GM23338 (cell line): ENCODE measurements at regions not wholly inside any gene's neighbourhood (a gene's known extent, or its start where the extent isn't known, plus 50 kb on each side); places are given as distances from the start of the nearest gene placed in this dataset.

ENCODE experiments used
- ATAC-seq: fragments of 200-7000 bp; cut with Tn5 transposase; 3 replicates; pipeline ENCODE4 v1.9.1; 2020
- DNase-seq: peaks from one replicate; pipeline ENCODE4 v3.0.0-alpha.2; 2015; ENCODE audit warnings: low spot score
- H2AFZ ChIP-seq: fragments of 200-600 bp; sonication (generic); 2 replicates; pipeline ENCODE4 v1.8.0; 2016; ENCODE audit warnings: antibody characterized with exemption, mild to moderate bottlenecking, moderate library complexity
- H3F3A ChIP-seq: fragments of 200-600 bp; sonication (generic); replicated peaks from 2 replicates; pipeline ENCODE4 v1.8.0; 2017; ENCODE audit warnings: antibody characterized with exemption, mixed run types, low read depth
- H3K27ac ChIP-seq: fragments of 200-600 bp; sonication (generic); 2 replicates; pipeline ENCODE4 v1.6.1; 2016; ENCODE audit warnings: low read depth
- H3K27me3 ChIP-seq: fragments of 200-600 bp; sonication (generic); 2 replicates; pipeline ENCODE4 v1.8.0; 2016; ENCODE audit warnings: mild to moderate bottlenecking, mixed run types, moderate library complexity; ENCODE audit not compliant: insufficient read depth
- H3K36me3 ChIP-seq: fragments of 200-600 bp; sonication (generic); 2 replicates; pipeline ENCODE4 v1.8.0; 2016; ENCODE audit warnings: mild to moderate bottlenecking; ENCODE audit not compliant: insufficient read depth
- H3K4me1 ChIP-seq: fragments of 200-600 bp; sonication (generic); 2 replicates; pipeline ENCODE4 v1.8.0; 2016; ENCODE audit warnings: mild to moderate bottlenecking, moderate library complexity; ENCODE audit not compliant: insufficient read depth
- H3K4me2 ChIP-seq: fragments of 200-600 bp; sonication (generic); 2 replicates; pipeline ENCODE4 v1.7.1; 2017; ENCODE audit warnings: mixed run types
- H3K4me3 ChIP-seq: fragments of 200-600 bp; sonication (generic); 2 replicates; pipeline ENCODE4 v1.6.1; 2016; ENCODE audit warnings: mixed run types
- H3K79me2 ChIP-seq: fragments of 200-600 bp; sonication (generic); replicated peaks from 2 replicates; pipeline ENCODE4 v1.8.0; 2017; ENCODE audit warnings: mild to moderate bottlenecking; ENCODE audit not compliant: insufficient read depth
- H3K9me2 ChIP-seq: fragments of 200-600 bp; sonication (generic); 2 replicates; pipeline ENCODE4 v1.8.0; 2017; ENCODE audit not compliant: insufficient read depth
- H4K20me1 ChIP-seq: fragments of 200-600 bp; sonication (generic); replicated peaks from 2 replicates; pipeline ENCODE4 v1.8.0; 2017; ENCODE audit warnings: mild to moderate bottlenecking; ENCODE audit not compliant: insufficient read depth
- H3K27ac Mint-ChIP-seq: 2 replicates; pipeline ENCODE4 v1.8.0; 2020; ENCODE audit warnings: inconsistent platforms, mild to moderate bottlenecking, moderate library complexity, mixed read lengths
- H3K27me3 Mint-ChIP-seq: 3 replicates; pipeline ENCODE4 v1.8.0; 2022; ENCODE audit warnings: low read depth, mild to moderate bottlenecking, moderate library complexity, mixed read lengths, inconsistent platforms; ENCODE audit not compliant: insufficient read depth, poor library complexity
- H3K36me3 Mint-ChIP-seq: 3 replicates; pipeline ENCODE4 v1.8.0; 2021; ENCODE audit warnings: low read depth, mild to moderate bottlenecking, inconsistent platforms, moderate library complexity, mixed read lengths
- H3K4me1 Mint-ChIP-seq: 3 replicates; pipeline ENCODE4 v1.8.0; 2020; ENCODE audit warnings: mild to moderate bottlenecking, inconsistent platforms, mixed read lengths
- H3K4me3 Mint-ChIP-seq: 3 replicates; pipeline ENCODE4 v1.8.0; 2021; ENCODE audit warnings: moderate library complexity, mild to moderate bottlenecking, inconsistent platforms, mixed read lengths
- H3K9me3 Mint-ChIP-seq: 3 replicates; pipeline ENCODE4 v1.8.0; 2020; ENCODE audit warnings: moderate library complexity, mild to moderate bottlenecking, inconsistent platforms, mixed read lengths
- CREB1 ChIP-seq: fragments of 250-450 bp; sonication (Bioruptor Pico); IDR thresholded peaks from 2 replicates; pipeline ENCODE4 v1.5.0; 2020; ENCODE audit warnings: low read depth, mild to moderate bottlenecking, moderate library complexity
- CTCF ChIP-seq, 2 experiments: fragments of 200-600 bp in 1 of 2; sonication (generic) in 1 of 2; conservative IDR thresholded peaks; 2 replicates each; pipeline versions ENCODE4 v1.5.1 to v1.6.1; 2016 to 2017; ENCODE audit warnings: antibody characterized with exemption in 2 of 2, low read depth in 2 of 2, mild to moderate bottlenecking in 2 of 2, moderate library complexity in 1 of 2
- JUNB ChIP-seq: IDR thresholded peaks from one replicate; pipeline ENCODE4 v1.6.1; 2016; ENCODE audit warnings: antibody characterized with exemption; ENCODE audit not compliant: unreplicated experiment
- POLR2AphosphoS5 ChIP-seq: IDR thresholded peaks from 2 replicates; pipeline ENCODE4 v1.6.1; 2016; ENCODE audit warnings: antibody characterized with exemption, low read depth
- REST ChIP-seq: IDR thresholded peaks from one replicate; pipeline ENCODE4 v1.6.1; 2018; ENCODE audit warnings: antibody characterized with exemption; ENCODE audit not compliant: unreplicated experiment
- STAT1 ChIP-seq: IDR thresholded peaks from one replicate; pipeline ENCODE4 v1.6.1; 2016; ENCODE audit warnings: antibody characterized with exemption; ENCODE audit not compliant: unreplicated experiment
- ZNF331 ChIP-seq: fragments of 250-450 bp; sonication (Bioruptor Pico); IDR thresholded peaks from 2 replicates; pipeline ENCODE4 v1.5.0; 2020; ENCODE audit warnings: low read depth, mild to moderate bottlenecking, moderate library complexity
- TF ChIP-seq, protein P1 (sequence below): IDR thresholded peaks from 2 replicates; pipeline ENCODE4 v1.6.1; 2016; ENCODE audit warnings: antibody characterized with exemption
- TF ChIP-seq, protein P2 (sequence below): fragments of 250-450 bp; sonication (Bioruptor Pico); IDR thresholded peaks from 2 replicates; pipeline ENCODE4 v1.5.0; 2020; ENCODE audit warnings: mild to moderate bottlenecking, moderate library complexity

- H3K27ac Mint-ChIP-seq = no peak overlapping the region
- TF ChIP-seq, protein P1, sequence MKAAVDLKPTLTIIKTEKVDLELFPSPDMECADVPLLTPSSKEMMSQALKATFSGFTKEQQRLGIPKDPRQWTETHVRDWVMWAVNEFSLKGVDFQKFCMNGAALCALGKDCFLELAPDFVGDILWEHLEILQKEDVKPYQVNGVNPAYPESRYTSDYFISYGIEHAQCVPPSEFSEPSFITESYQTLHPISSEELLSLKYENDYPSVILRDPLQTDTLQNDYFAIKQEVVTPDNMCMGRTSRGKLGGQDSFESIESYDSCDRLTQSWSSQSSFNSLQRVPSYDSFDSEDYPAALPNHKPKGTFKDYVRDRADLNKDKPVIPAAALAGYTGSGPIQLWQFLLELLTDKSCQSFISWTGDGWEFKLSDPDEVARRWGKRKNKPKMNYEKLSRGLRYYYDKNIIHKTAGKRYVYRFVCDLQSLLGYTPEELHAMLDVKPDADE = no peak
- DNase-seq (no peak), ATAC-seq (no peak)
- H3K36me3 Mint-ChIP-seq = no peaks in the 10 kb centered on the region
- no peaks in the 10 kb centered on the region for H3K9me3 Mint-ChIP-seq
- Histone ChIP-seq H3K36me3 (no peaks in the 10 kb centered on the region), H3K4me2 (no peak overlapping the region), H4K20me1 (no peaks in the 10 kb centered on the region), H3K4me3 (no peak overlapping the region), H3K4me1 (no peaks in the 10 kb centered on the region), H2AFZ (no peak overlapping the region), H3K9me2 (no peaks in the 10 kb centered on the region), H3K27me3 (no peaks in the 10 kb centered on the region), H3F3A (no peaks in the 10 kb centered on the region), H3K79me2 (no peaks in the 10 kb centered on the region), H3K27ac (no peak overlapping the region)
- peaks cover 5% of the 10 kb centered on the region for H3K27me3 Mint-ChIP-seq
- H3K4me3 Mint-ChIP-seq = no peak overlapping the region
- H3K4me1 Mint-ChIP-seq = peaks cover 9% of the 10 kb centered on the region
These were observed 616.3 kb downstream of the FAM181B start for GRCh38 chr11:82117362-82117761.

DNA sequence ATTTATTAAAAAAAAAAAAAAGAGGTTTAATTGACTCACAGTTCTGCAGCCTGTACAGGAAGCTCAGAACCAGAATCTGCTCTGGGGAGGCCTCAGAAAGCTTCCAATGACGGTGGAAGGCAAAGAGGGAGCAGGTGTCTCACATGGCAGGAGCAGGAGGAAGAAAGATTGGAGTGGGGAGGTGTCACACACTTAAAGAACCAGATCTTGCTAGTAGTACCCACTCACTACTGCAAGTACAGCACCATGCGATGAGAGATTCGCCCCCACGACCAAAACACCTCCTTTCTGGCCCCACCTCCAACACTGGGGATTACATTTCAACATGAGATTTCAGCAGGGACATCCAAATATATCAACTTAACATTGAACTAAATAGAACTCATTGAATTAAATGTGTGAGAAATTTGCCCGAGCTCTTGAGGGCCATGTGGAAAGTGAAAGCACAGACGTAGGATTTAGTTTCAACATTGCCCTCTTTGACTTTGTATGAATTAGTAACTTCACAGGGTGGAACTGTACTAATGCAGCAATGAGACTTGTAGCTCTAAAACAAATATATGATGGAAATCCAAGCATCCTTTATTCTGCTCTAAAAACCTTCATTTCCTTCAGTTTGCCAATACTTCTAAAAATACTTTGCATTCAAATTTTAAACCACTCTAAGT, 628.2 kb downstream of the FAM181B start:
- no peaks in the 10 kb centered on the region for H3K79me2 ChIP-seq
- Mint-ChIP-seq H3K4me1 (no peaks in the 10 kb centered on the region), H3K27ac (no peak overlapping the region), H3K4me3 (no peak overlapping the region), H3K36me3 (no peaks in the 10 kb centered on the region), H3K9me3 (no peaks in the 10 kb centered on the region), H3K27me3 (peaks cover 1% of the 10 kb centered on the region)
- no peak overlapping the region for H3K27ac ChIP-seq
- no peak overlapping the region for H3K4me2 ChIP-seq
- 0 out of 2 replicates have a peak, but pooled peaks cover 4% of the 10 kb centered on the region for H3K9me2 ChIP-seq
- 0 out of 2 replicates have a peak, but pooled peaks cover 4% of the 10 kb centered on the region for H3K36me3 ChIP-seq
- DNase-seq = no peak
- H3K4me1 ChIP-seq = no peaks in the 10 kb centered on the region
- no peaks in the 10 kb centered on the region for H3F3A ChIP-seq
- H3K4me3 ChIP-seq = no peak overlapping the region
- H2AFZ ChIP-seq = no peak overlapping the region
- no peaks in the 10 kb centered on the region for H3K27me3 ChIP-seq
- H4K20me1 ChIP-seq = no peaks in the 10 kb centered on the region
- no peak for ATAC-seq
- no peak for TF ChIP-seq JUNB
- no peak for TF ChIP-seq CTCF (conservative IDR thresholded peaks at IDR 0.05; ENCODE audit: low read depth in 2 of 2)
- TF ChIP-seq, protein P2, sequence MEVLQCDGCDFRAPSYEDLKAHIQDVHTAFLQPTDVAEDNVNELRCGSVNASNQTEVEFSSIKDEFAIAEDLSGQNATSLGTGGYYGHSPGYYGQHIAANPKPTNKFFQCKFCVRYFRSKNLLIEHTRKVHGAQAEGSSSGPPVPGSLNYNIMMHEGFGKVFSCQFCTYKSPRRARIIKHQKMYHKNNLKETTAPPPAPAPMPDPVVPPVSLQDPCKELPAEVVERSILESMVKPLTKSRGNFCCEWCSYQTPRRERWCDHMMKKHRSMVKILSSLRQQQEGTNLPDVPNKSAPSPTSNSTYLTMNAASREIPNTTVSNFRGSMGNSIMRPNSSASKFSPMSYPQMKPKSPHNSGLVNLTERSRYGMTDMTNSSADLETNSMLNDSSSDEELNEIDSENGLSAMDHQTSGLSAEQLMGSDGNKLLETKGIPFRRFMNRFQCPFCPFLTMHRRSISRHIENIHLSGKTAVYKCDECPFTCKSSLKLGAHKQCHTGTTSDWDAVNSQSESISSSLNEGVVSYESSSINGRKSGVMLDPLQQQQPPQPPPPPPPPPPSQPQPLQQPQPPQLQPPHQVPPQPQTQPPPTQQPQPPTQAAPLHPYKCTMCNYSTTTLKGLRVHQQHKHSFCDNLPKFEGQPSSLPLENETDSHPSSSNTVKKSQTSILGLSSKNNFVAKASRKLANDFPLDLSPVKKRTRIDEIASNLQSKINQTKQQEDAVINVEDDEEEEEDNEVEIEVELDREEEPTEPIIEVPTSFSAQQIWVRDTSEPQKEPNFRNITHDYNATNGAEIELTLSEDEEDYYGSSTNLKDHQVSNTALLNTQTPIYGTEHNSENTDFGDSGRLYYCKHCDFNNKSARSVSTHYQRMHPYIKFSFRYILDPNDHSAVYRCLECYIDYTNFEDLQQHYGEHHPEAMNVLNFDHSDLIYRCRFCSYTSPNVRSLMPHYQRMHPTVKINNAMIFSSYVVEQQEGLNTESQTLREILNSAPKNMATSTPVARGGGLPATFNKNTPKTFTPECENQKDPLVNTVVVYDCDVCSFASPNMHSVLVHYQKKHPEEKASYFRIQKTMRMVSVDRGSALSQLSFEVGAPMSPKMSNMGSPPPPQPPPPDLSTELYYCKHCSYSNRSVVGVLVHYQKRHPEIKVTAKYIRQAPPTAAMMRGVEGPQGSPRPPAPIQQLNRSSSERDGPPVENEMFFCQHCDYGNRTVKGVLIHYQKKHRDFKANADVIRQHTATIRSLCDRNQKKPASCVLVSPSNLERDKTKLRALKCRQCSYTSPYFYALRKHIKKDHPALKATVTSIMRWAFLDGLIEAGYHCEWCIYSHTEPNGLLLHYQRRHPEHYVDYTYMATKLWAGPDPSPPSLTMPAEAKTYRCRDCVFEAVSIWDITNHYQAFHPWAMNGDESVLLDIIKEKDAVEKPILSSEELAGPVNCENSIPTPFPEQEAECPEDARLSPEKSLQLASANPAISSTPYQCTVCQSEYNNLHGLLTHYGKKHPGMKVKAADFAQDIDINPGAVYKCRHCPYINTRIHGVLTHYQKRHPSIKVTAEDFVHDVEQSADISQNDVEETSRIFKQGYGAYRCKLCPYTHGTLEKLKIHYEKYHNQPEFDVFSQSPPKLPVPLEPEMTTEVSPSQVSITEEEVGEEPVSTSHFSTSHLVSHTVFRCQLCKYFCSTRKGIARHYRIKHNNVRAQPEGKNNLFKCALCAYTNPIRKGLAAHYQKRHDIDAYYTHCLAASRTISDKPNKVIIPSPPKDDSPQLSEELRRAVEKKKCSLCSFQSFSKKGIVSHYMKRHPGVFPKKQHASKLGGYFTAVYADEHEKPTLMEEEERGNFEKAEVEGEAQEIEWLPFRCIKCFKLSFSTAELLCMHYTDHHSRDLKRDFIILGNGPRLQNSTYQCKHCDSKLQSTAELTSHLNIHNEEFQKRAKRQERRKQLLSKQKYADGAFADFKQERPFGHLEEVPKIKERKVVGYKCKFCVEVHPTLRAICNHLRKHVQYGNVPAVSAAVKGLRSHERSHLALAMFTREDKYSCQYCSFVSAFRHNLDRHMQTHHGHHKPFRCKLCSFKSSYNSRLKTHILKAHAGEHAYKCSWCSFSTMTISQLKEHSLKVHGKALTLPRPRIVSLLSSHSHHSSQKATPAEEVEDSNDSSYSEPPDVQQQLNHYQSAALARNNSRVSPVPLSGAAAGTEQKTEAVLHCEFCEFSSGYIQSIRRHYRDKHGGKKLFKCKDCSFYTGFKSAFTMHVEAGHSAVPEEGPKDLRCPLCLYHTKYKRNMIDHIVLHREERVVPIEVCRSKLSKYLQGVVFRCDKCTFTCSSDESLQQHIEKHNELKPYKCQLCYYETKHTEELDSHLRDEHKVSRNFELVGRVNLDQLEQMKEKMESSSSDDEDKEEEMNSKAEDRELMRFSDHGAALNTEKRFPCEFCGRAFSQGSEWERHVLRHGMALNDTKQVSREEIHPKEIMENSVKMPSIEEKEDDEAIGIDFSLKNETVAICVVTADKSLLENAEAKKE (CRISPR knock-in tag) = no peak
- TF ChIP-seq REST = no peak
- TF ChIP-seq POLR2AphosphoS5 = no peak
- no peak for TF ChIP-seq CREB1
- TF ChIP-seq STAT1 = no peak
- no peak for TF ChIP-seq ZNF331 (CRISPR knock-in tag)
